ENCODE measurements at regions not wholly inside any gene's neighbourhood (a gene's known extent, or its start where the extent isn't known, plus 50 kb on each side); places are given as distances from the start of the nearest gene placed in this dataset.

GRCh38 chr2:234623521-234623991 is 126.7 kb upstream of the ARL4C start:
- TF ChIP-seq CTCF (conservative IDR thresholded peaks at IDR 0.05; ENCODE audit: low read depth, low read length): no peak
- TF ChIP-seq EZH2 (IDR thresholded peaks at IDR 0.05; ENCODE audit: borderline replicate concordance, low read depth, low read length, poor library complexity, severe bottlenecking): no peak

Data from A673 (cell line).